H1 (cell line): ENCODE measurements at regions not wholly inside any gene's neighbourhood (a gene's known extent, or its start where the extent isn't known, plus 50 kb on each side); places are given as distances from the start of the nearest gene placed in this dataset.

ENCODE experiments used
- CREB1 ChIP-seq: IDR thresholded peaks from 2 replicates; pipeline ENCODE4 v1.6.1; 2012; ENCODE audit warnings: inconsistent platforms
- EZH2 ChIP-seq: fragments of 200-600 bp; sonication (generic); IDR thresholded peaks from 2 replicates; pipeline ENCODE4 v1.7.1; 2012; ENCODE audit warnings: low read depth, mild to moderate bottlenecking, moderate library complexity, low read length, inconsistent platforms; ENCODE audit not compliant: severe bottlenecking
- SIX5 ChIP-seq: IDR thresholded peaks from 2 replicates; pipeline ENCODE4 v1.6.1; 2011; ENCODE audit warnings: mild to moderate bottlenecking, low read depth, low read length

DNA sequence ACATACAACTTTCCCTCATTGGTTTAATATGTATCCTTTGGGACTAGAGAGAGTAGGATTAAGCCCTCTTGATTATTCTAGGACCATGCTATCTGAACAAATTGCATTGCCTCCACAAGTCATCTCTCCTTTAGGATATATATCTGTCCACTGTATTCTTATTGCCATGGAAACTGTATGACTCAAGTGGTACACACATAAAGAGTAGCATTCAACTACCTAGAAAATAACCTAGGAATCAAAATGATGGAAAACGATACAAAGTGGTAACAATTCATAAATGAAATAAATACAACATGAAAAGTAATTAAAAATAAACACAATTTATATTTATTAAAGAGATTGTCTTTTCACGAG lies 212.1 kb upstream of the P2RY1 start (continued):
- TF ChIP-seq EZH2 (no peak), CREB1 (no peak), SIX5 (no peak)
